MM.1S (cell line): ENCODE measurements at regions not wholly inside any gene's neighbourhood (a gene's known extent, or its start where the extent isn't known, plus 50 kb on each side); places are given as distances from the start of the nearest gene placed in this dataset.

Source experiments
- DNase-seq: peaks from one replicate; pipeline ENCODE4 v3.0.0-alpha.2; 2015
- H2AFZ ChIP-seq: fragments of 300-600 bp; sonication (generic); 2 replicates; pipeline ENCODE4 v1.6.0; 2016; ENCODE audit warnings: antibody characterized with exemption, low read length
- H3F3A ChIP-seq: fragments of 300-600 bp; sonication (generic); 2 replicates; pipeline ENCODE4 v1.6.1; 2016; ENCODE audit warnings: mild to moderate bottlenecking, antibody characterized with exemption, low read length, moderate library complexity, mixed read lengths; ENCODE audit not compliant: insufficient read depth
- H3K27ac ChIP-seq: fragments of 300-600 bp; sonication (generic); 2 replicates; pipeline ENCODE4 v1.5.1; 2016; ENCODE audit warnings: mild to moderate bottlenecking, low read length
- H3K27me3 ChIP-seq: fragments of 300-600 bp; sonication (generic); replicated peaks from 2 replicates; pipeline ENCODE4 v1.6.0; 2016; ENCODE audit warnings: low read length; ENCODE audit not compliant: insufficient read depth
- H3K36me3 ChIP-seq: fragments of 300-600 bp; sonication (generic); replicated peaks from 2 replicates; pipeline ENCODE4 v1.6.1; 2016; ENCODE audit warnings: mild to moderate bottlenecking, low read length, mixed read lengths; ENCODE audit not compliant: insufficient read depth
- H3K4me1 ChIP-seq: fragments of 300-600 bp; sonication (generic); 2 replicates; pipeline ENCODE4 v1.6.1; 2016; ENCODE audit warnings: low read length, mixed read lengths
- H3K4me2 ChIP-seq: fragments of 300-600 bp; sonication (generic); 2 replicates; pipeline ENCODE4 v1.6.0; 2016; ENCODE audit warnings: low read depth, low read length
- H3K4me3 ChIP-seq: fragments of 300-600 bp; sonication (generic); 2 replicates; pipeline ENCODE4 v1.5.1; 2016; ENCODE audit warnings: low read length, mixed read lengths
- H3K79me2 ChIP-seq: fragments of 300-600 bp; sonication (generic); 2 replicates; pipeline ENCODE4 v1.6.1; 2016; ENCODE audit warnings: mixed run types, low read length, mixed read lengths
- H3K9ac ChIP-seq: fragments of 300-600 bp; sonication (generic); 2 replicates; pipeline ENCODE4 v1.6.1; 2016; ENCODE audit warnings: low read length, mixed read lengths
- H3K9me2 ChIP-seq: fragments of 300-600 bp; sonication (generic); replicated peaks from 2 replicates; pipeline ENCODE4 v1.6.1; 2016; ENCODE audit warnings: mild to moderate bottlenecking, low read length, mixed read lengths; ENCODE audit not compliant: insufficient read depth
- H3K9me3 ChIP-seq: fragments of 300-600 bp; sonication (generic); replicated peaks from 2 replicates; pipeline ENCODE4 v1.6.1; 2016; ENCODE audit warnings: mild to moderate bottlenecking, low read length, mixed read lengths; ENCODE audit not compliant: insufficient read depth
- H4K20me1 ChIP-seq: fragments of 300-600 bp; sonication (generic); 2 replicates; pipeline ENCODE4 v1.6.1; 2016; ENCODE audit warnings: mild to moderate bottlenecking, low read length, moderate library complexity, mixed read lengths; ENCODE audit not compliant: insufficient read depth
- CTCF ChIP-seq: fragments of 300-600 bp; sonication (generic); IDR thresholded peaks from 2 replicates; pipeline ENCODE4 v1.5.1; 2016; ENCODE audit warnings: antibody characterized with exemption, low read length, mixed read lengths
- EZH2 ChIP-seq: fragments of 300-600 bp; sonication (generic); optimal IDR thresholded peaks from 2 replicates; pipeline ENCODE3; 2017; ENCODE audit warnings: low read depth, mild to moderate bottlenecking, antibody characterized with exemption, low read length, mixed read lengths
- EZH2phosphoT487 ChIP-seq: fragments of 300-600 bp; sonication (generic); IDR thresholded peaks from 2 replicates; pipeline ENCODE4 v1.6.1; 2018; ENCODE audit warnings: antibody characterized with exemption, low read length

- Histone ChIP-seq H3K36me3 (no peaks in the 10 kb centered on the region), H3F3A (no peaks in the 10 kb centered on the region), H3K27me3 (no peaks in the 10 kb centered on the region), H2AFZ (no peak overlapping the region), H3K9me2 (no peaks in the 10 kb centered on the region), H3K9ac (no peak overlapping the region), H4K20me1 (0 out of 2 replicates have a peak, but pooled peaks cover 3% of the 10 kb centered on the region), H3K4me1 (no peaks in the 10 kb centered on the region), H3K4me3 (no peak overlapping the region), H3K27ac (no peak overlapping the region), H3K9me3 (no peaks in the 10 kb centered on the region), H3K4me2 (no peak overlapping the region), H3K79me2 (no peaks in the 10 kb centered on the region)
- no peak for TF ChIP-seq CTCF
- no peak for TF ChIP-seq EZH2
- TF ChIP-seq EZH2phosphoT487 = no peak
- no peak for DNase-seq
Observed at GRCh38 chr5:133682451-133682850, 70.1 kb upstream of the FSTL4 start.

GRCh38 chr5:133681896-133682295, 69.6 kb upstream of the FSTL4 start:
- Histone ChIP-seq H3K4me2 (no peak overlapping the region), H3K9ac (no peak overlapping the region), H3K9me3 (no peaks in the 10 kb centered on the region), H4K20me1 (0 out of 2 replicates have a peak, but pooled peaks cover 2% of the 10 kb centered on the region), H3K27me3 (no peaks in the 10 kb centered on the region), H3K27ac (no peak overlapping the region), H2AFZ (no peak overlapping the region), H3K4me3 (no peak overlapping the region), H3K36me3 (no peaks in the 10 kb centered on the region), H3F3A (no peaks in the 10 kb centered on the region), H3K4me1 (no peaks in the 10 kb centered on the region), H3K9me2 (no peaks in the 10 kb centered on the region), H3K79me2 (no peaks in the 10 kb centered on the region)
- DNase-seq = no peak
- TF ChIP-seq EZH2phosphoT487 (no peak), EZH2 (no peak), CTCF (no peak)

GRCh38 chr5:133680830-133681565, 68.7 kb upstream of the FSTL4 start:
- H3K79me2 ChIP-seq = no peaks in the 10 kb centered on the region
- H2AFZ ChIP-seq = no peak overlapping the region
- no peaks in the 10 kb centered on the region for H3K9me3 ChIP-seq
- no peaks in the 10 kb centered on the region for H3K27me3 ChIP-seq
- H3K9ac ChIP-seq = no peak overlapping the region
- no peaks in the 10 kb centered on the region for H3K9me2 ChIP-seq
- TF ChIP-seq CTCF (no peak), EZH2phosphoT487 (no peak), EZH2 (no peak)
- no peaks in the 10 kb centered on the region for H3K4me1 ChIP-seq
- H3K4me3 ChIP-seq = no peak overlapping the region
- H3K4me2 ChIP-seq = no peak overlapping the region
- no peak overlapping the region for H3K27ac ChIP-seq
- H3F3A ChIP-seq = no peaks in the 10 kb centered on the region
- DNase-seq = no peak
- H3K36me3 ChIP-seq = no peaks in the 10 kb centered on the region
- H4K20me1 ChIP-seq = no peaks in the 10 kb centered on the region
